SH-SY5Y (cell line): ENCODE measurements at regions not wholly inside any gene's neighbourhood (a gene's known extent, or its start where the extent isn't known, plus 50 kb on each side); places are given as distances from the start of the nearest gene placed in this dataset.

Source experiments
- GATA2 ChIP-seq: IDR thresholded peaks from 2 replicates; pipeline ENCODE4 v1.6.1; 2011; ENCODE audit warnings: mild to moderate bottlenecking, low read depth, low read length
- GATA3 ChIP-seq: IDR thresholded peaks from 2 replicates; pipeline ENCODE4 v1.6.1; 2011; ENCODE audit warnings: low read depth, mild to moderate bottlenecking, low read length, moderate library complexity

DNA sequence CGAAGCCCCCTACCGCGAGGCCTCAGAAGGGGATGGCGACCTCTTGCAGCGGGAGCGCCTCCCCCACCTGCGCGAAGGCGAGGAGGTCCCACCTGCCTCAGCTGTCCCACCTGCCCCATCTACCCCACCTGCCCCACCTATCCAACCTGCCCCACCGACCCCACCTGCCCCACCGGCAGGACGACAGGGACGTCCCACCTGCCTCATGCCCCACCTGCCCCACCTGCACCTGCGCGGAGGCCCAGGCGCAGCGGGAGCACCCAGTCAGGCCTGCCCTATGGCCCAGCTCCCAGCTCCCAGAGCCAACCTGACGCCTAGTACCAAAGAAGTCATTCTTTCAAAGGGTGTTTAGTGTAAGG lies 489.1 kb upstream of the SMIM21 start:
- TF ChIP-seq GATA3 (no peak), GATA2 (no peak)
